MCF 10A (cell line): ENCODE measurements at regions not wholly inside any gene's neighbourhood (a gene's known extent, or its start where the extent isn't known, plus 50 kb on each side); places are given as distances from the start of the nearest gene placed in this dataset.

Experiments used
- BruUV-seq: library from RNA; stranded (reverse); fragments of 400-500 nt; replicated peaks from 2 replicates; lab custom pipeline; 2021; lab: Mats Ljungman, UMichigan
- CTCF ChIA-PET: fragments of 300-600 bp; sonication (Branson Sonifier 250); formaldehyde crosslinking; extraction: SDS; loops from one replicate; lab custom pipeline; 2021; ENCODE audit warnings: antibody characterized with exemption, inconsistent platforms; lab: Yijun Ruan, JAX
- POLR2A ChIA-PET: fragments of 300-600, 350-650 bp; sonication (Branson Sonifier 250); formaldehyde crosslinking; extraction: SDS; loops from one replicate; lab custom pipeline; 2020; ENCODE audit warnings: antibody characterized with exemption, inconsistent platforms; lab: Yijun Ruan, JAX
- DNase-seq: peaks from one replicate; pipeline ENCODE4 v3.0.0-alpha.2; 2018; ENCODE audit not compliant: unreplicated experiment
- H3K27ac Mint-ChIP-seq: one replicate; pipeline ENCODE4 v1.8.0; 2022; ENCODE audit warnings: mild to moderate bottlenecking, low read depth, mixed read lengths; ENCODE audit not compliant: unreplicated experiment
- H3K27me3 Mint-ChIP-seq: one replicate; pipeline ENCODE4 v1.8.0; 2022; ENCODE audit warnings: mixed read lengths; ENCODE audit not compliant: insufficient read depth, unreplicated experiment
- H3K36me3 Mint-ChIP-seq: one replicate; pipeline ENCODE4 v1.8.0; 2022; ENCODE audit warnings: mild to moderate bottlenecking, moderate library complexity, mixed read lengths; ENCODE audit not compliant: insufficient read depth, unreplicated experiment
- H3K4me1 Mint-ChIP-seq: one replicate; pipeline ENCODE4 v1.8.0; 2022; ENCODE audit warnings: mixed read lengths; ENCODE audit not compliant: insufficient read depth, unreplicated experiment
- H3K4me3 Mint-ChIP-seq: one replicate; pipeline ENCODE4 v1.8.0; 2022; ENCODE audit warnings: mild to moderate bottlenecking, moderate library complexity, mixed read lengths; ENCODE audit not compliant: unreplicated experiment
- H3K9me3 Mint-ChIP-seq: one replicate; pipeline ENCODE4 v1.8.0; 2022; ENCODE audit warnings: mixed read lengths; ENCODE audit not compliant: unreplicated experiment
- CTCF ChIP-seq: fragments of 200-600 bp; IDR thresholded peaks from one replicate; pipeline ENCODE4 v1.8.0; 2022; ENCODE audit warnings: antibody characterized with exemption, mild to moderate bottlenecking; ENCODE audit not compliant: unreplicated experiment
- intact Hi-C: fragments of 100-400 bp; cut with micrococcal nuclease; formaldehyde crosslinking; loops from 2 replicates; pipeline ENCODE4 v1.14.1; 2022

GRCh38 chr9:24132244-24132643 lies 306.2 kb upstream of the ELAVL2 start:
- ChIA-PET POLR2A (no interaction called here), CTCF (no interaction called here)
- Mint-ChIP-seq H3K36me3 (no peaks in the 10 kb centered on the region), H3K27ac (no peak overlapping the region), H3K4me1 (no peaks in the 10 kb centered on the region), H3K4me3 (no peak overlapping the region), H3K27me3 (no peaks in the 10 kb centered on the region), H3K9me3 (peaks cover 8% of the 10 kb centered on the region)
- DNase-seq = no peak
- intact Hi-C loops = no loop called here
- TF ChIP-seq CTCF = no peak
- BruUV-seq = no TSS peak

GRCh38 chr9:24127519-24127918 lies 301.5 kb upstream of the ELAVL2 start:
- ChIA-PET CTCF (no interaction called here), POLR2A (no interaction called here)
- peaks cover 8% of the 10 kb centered on the region for H3K9me3 Mint-ChIP-seq
- H3K27me3 Mint-ChIP-seq = no peaks in the 10 kb centered on the region
- intact Hi-C loops = no loop called here
- no peak for DNase-seq
- H3K4me3 Mint-ChIP-seq = no peak overlapping the region
- H3K36me3 Mint-ChIP-seq = no peaks in the 10 kb centered on the region
- H3K4me1 Mint-ChIP-seq = no peaks in the 10 kb centered on the region
- BruUV-seq = no TSS peak
- no peak for TF ChIP-seq CTCF
- H3K27ac Mint-ChIP-seq = no peak overlapping the region

DNA sequence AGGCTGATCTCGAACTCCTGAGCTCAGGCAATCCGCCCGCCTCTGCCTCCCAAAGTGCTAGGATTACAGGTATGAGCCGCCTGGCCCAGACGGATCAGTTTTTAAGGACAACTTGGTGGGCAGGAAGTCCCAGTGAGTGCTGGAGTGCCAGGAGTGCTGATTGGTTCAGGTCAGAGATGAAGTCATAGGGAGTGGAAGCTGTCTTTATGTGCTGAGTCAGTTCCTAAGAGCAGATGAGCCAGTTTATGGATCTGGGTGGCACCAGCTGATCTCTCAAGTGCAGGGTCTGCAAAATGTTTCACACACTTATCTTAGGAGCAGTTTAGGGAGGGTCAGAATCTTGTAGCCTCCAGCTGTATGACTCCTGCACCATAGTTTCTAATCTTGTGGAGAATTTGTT lies 292.1 kb upstream of the ELAVL2 start:
- ChIA-PET POLR2A (no interaction called here), CTCF (no interaction called here)
- intact Hi-C loops = no loop called here
- Mint-ChIP-seq H3K27me3 (no peaks in the 10 kb centered on the region), H3K36me3 (peaks cover 7% of the 10 kb centered on the region), H3K27ac (no peak overlapping the region), H3K4me3 (no peak overlapping the region), H3K4me1 (no peaks in the 10 kb centered on the region), H3K9me3 (peaks cover 7% of the 10 kb centered on the region)
- no peak for TF ChIP-seq CTCF
- DNase-seq = no peak
- no TSS peak for BruUV-seq

DNA sequence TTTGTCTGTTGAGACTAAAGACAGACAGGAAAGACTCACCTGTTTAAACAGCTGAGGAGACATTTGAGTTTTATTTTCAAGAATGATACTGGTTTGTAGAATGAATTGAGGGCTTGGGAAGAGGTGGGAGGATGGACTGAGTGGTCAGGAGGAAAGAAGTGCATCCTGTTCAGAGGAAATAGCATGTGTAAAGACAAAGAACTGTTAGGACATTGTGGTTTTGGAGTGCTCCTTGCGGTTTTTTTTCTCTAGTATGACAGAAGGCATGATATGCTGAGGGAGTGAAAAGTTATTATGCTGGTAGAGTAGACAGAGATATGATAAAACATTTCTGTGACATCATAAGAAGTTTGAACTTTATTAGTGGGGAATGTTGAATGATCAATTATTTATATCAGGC lies 270.7 kb upstream of the ELAVL2 start:
- Mint-ChIP-seq H3K4me1 (no peaks in the 10 kb centered on the region), H3K27ac (no peak overlapping the region), H3K9me3 (peaks cover 7% of the 10 kb centered on the region), H3K4me3 (no peak overlapping the region), H3K27me3 (no peaks in the 10 kb centered on the region), H3K36me3 (no peaks in the 10 kb centered on the region)
- CTCF ChIA-PET = no interaction called here
- intact Hi-C loops = no loop called here
- POLR2A ChIA-PET = no interaction called here
- BruUV-seq = no TSS peak
- DNase-seq = no peak
- TF ChIP-seq CTCF = no peak
